ENCODE measurements at regions not wholly inside any gene's neighbourhood (a gene's known extent, or its start where the extent isn't known, plus 50 kb on each side); places are given as distances from the start of the nearest gene placed in this dataset.

GRCh38 chr15:95511671-95512070 is 818.8 kb upstream of the NR2F2 start:
- in situ Hi-C loops (cut with HindIII; ENCODE audit: low sequenced_read_pairs), result no loop called here

- in situ Hi-C loops (cut with HindIII; ENCODE audit: low sequenced_read_pairs), result no loop called here
Observed at GRCh38 chr15:95512906-95513305, 817.6 kb upstream of the NR2F2 start.

GRCh38 chr15:95519887-95520286 is 810.6 kb upstream of the NR2F2 start:
- in situ Hi-C loops (cut with HindIII; ENCODE audit: low sequenced_read_pairs), result no loop called here

GRCh38 chr15:95520511-95520910 is 810.0 kb upstream of the NR2F2 start:
- in situ Hi-C loops (cut with HindIII; ENCODE audit: low sequenced_read_pairs), result no loop called here

- in situ Hi-C loops (cut with HindIII; ENCODE audit: low sequenced_read_pairs), result no loop called here
Observed at GRCh38 chr15:95520922-95521321, 809.6 kb upstream of the NR2F2 start.

- in situ Hi-C loops (cut with HindIII; ENCODE audit: low sequenced_read_pairs), result no loop called here
Observed at GRCh38 chr15:95522533-95522932, 808.0 kb upstream of the NR2F2 start.

- in situ Hi-C loops (cut with HindIII; ENCODE audit: low sequenced_read_pairs), result no loop called here
Observed at GRCh38 chr15:95528920-95529319, 801.6 kb upstream of the NR2F2 start.

GRCh38 chr15:95536638-95537037 is 793.9 kb upstream of the NR2F2 start:
- in situ Hi-C loops (cut with HindIII; ENCODE audit: low sequenced_read_pairs), result no loop called here

GRCh38 chr15:95538693-95539092 is 791.8 kb upstream of the NR2F2 start:
- in situ Hi-C loops (cut with HindIII; ENCODE audit: low sequenced_read_pairs), result no loop called here

GRCh38 chr15:95541301-95541700 is 789.2 kb upstream of the NR2F2 start:
- in situ Hi-C loops (cut with HindIII; ENCODE audit: low sequenced_read_pairs), result no loop called here

GRCh38 chr15:95549168-95549738 is 781.2 kb upstream of the NR2F2 start:
- in situ Hi-C loops (cut with HindIII; ENCODE audit: low sequenced_read_pairs), result no loop called here

- in situ Hi-C loops (cut with HindIII; ENCODE audit: low sequenced_read_pairs), result no loop called here
Observed at GRCh38 chr15:95550702-95551101, 779.8 kb upstream of the NR2F2 start.

- in situ Hi-C loops (cut with HindIII; ENCODE audit: low sequenced_read_pairs), result no loop called here
Observed at GRCh38 chr15:95556225-95556624, 774.3 kb upstream of the NR2F2 start.

GRCh38 chr15:95556866-95557225 is 773.7 kb upstream of the NR2F2 start:
- in situ Hi-C loops (cut with HindIII; ENCODE audit: low sequenced_read_pairs), result no loop called here

- in situ Hi-C loops (cut with HindIII; ENCODE audit: low sequenced_read_pairs), result no loop called here
Observed at GRCh38 chr15:95557226-95558046, 773.1 kb upstream of the NR2F2 start.

GRCh38 chr15:95558131-95558530 is 772.4 kb upstream of the NR2F2 start:
- in situ Hi-C loops (cut with HindIII; ENCODE audit: low sequenced_read_pairs), result no loop called here

GRCh38 chr15:95558916-95559315 is 771.6 kb upstream of the NR2F2 start:
- in situ Hi-C loops (cut with HindIII; ENCODE audit: low sequenced_read_pairs), result no loop called here

GRCh38 chr15:95559875-95560394 is 770.6 kb upstream of the NR2F2 start:
- in situ Hi-C loops (cut with HindIII; ENCODE audit: low sequenced_read_pairs), result no loop called here

- in situ Hi-C loops (cut with HindIII; ENCODE audit: low sequenced_read_pairs), result no loop called here
Observed at GRCh38 chr15:95561463-95561862, 769.0 kb upstream of the NR2F2 start.

- in situ Hi-C loops (cut with HindIII; ENCODE audit: low sequenced_read_pairs), result no loop called here
Observed at GRCh38 chr15:95563634-95564033, 766.9 kb upstream of the NR2F2 start.

GRCh38 chr15:95565016-95565600 is 765.4 kb upstream of the NR2F2 start:
- in situ Hi-C loops (cut with HindIII; ENCODE audit: low sequenced_read_pairs), result no loop called here

- in situ Hi-C loops (cut with HindIII; ENCODE audit: low sequenced_read_pairs), result no loop called here
Observed at GRCh38 chr15:95565690-95566089, 764.8 kb upstream of the NR2F2 start.
